ENCODE measurements at regions not wholly inside any gene's neighbourhood (a gene's known extent, or its start where the extent isn't known, plus 50 kb on each side); places are given as distances from the start of the nearest gene placed in this dataset.
"Not testable (repeated sequence)": the region's sequence is repeated elsewhere in the genome, so short reads cannot be mapped to it uniquely, and the experiment has no call there.

GRCh38 chr7:130789436-130789835 is 55.4 kb upstream of the KLF14 start:
- DNase-seq (ENCODE audit: low read depth in 2 of 2): no peak

GRCh38 chr7:130791746-130792145 is 57.7 kb upstream of the KLF14 start:
- DNase-seq (ENCODE audit: low read depth in 2 of 2): no peak

GRCh38 chr7:130793855-130794618 is 60.0 kb upstream of the KLF14 start:
- DNase-seq (ENCODE audit: low read depth in 2 of 2): no peak

- no peak for DNase-seq (ENCODE audit: low read depth in 2 of 2)
Measured at GRCh38 chr7:130794619-130794922, 60.6 kb upstream of the KLF14 start.

GRCh38 chr7:130796425-130796824 is 62.4 kb upstream of the KLF14 start:
- DNase-seq (ENCODE audit: low read depth in 2 of 2): not testable (repeated sequence)

- no peak for DNase-seq (ENCODE audit: low read depth in 2 of 2)
Measured at GRCh38 chr7:130803127-130803526, 69.1 kb upstream of the KLF14 start.

- DNase-seq (ENCODE audit: low read depth in 2 of 2): no peak
Measured at GRCh38 chr7:130804220-130804619, 70.2 kb upstream of the KLF14 start.

GRCh38 chr7:130812819-130813218 is 78.8 kb upstream of the KLF14 start:
- DNase-seq (ENCODE audit: low read depth in 2 of 2): not testable (repeated sequence)

GRCh38 chr7:130814778-130815335 is 80.8 kb upstream of the KLF14 start:
- no peak for DNase-seq (ENCODE audit: low read depth in 2 of 2)

GRCh38 chr7:130818056-130818455 is 84.0 kb upstream of the KLF14 start:
- no peak for DNase-seq (ENCODE audit: low read depth in 2 of 2)

GRCh38 chr7:130821864-130822263 is 87.9 kb upstream of the KLF14 start:
- DNase-seq (ENCODE audit: low read depth in 2 of 2): no peak

GRCh38 chr7:130822642-130823041 is 88.6 kb upstream of the KLF14 start:
- no peak for DNase-seq (ENCODE audit: low read depth in 2 of 2)

GRCh38 chr7:130823060-130823459 is 89.1 kb upstream of the KLF14 start:
- no peak for DNase-seq (ENCODE audit: low read depth in 2 of 2)

GRCh38 chr7:130825819-130826218 is 91.8 kb upstream of the KLF14 start:
- DNase-seq (ENCODE audit: low read depth in 2 of 2): no peak

GRCh38 chr7:130829415-130829814 is 95.4 kb upstream of the KLF14 start:
- DNase-seq (ENCODE audit: low read depth in 2 of 2): no peak

- DNase-seq (ENCODE audit: low read depth in 2 of 2): no peak
Measured at GRCh38 chr7:130831322-130831721, 97.3 kb upstream of the KLF14 start.

GRCh38 chr7:130831817-130832481 is 97.9 kb upstream of the KLF14 start:
- no peak for DNase-seq (ENCODE audit: low read depth in 2 of 2)

- DNase-seq (ENCODE audit: low read depth in 2 of 2): no peak
Measured at GRCh38 chr7:130838738-130839137, 104.7 kb upstream of the KLF14 start.

GRCh38 chr7:130840599-130840998 is 106.6 kb upstream of the KLF14 start:
- no peak for DNase-seq (ENCODE audit: low read depth in 2 of 2)

GRCh38 chr7:130841416-130841815 is 107.4 kb upstream of the KLF14 start:
- no peak for DNase-seq (ENCODE audit: low read depth in 2 of 2)

GRCh38 chr7:130843703-130844102 is 109.7 kb upstream of the KLF14 start:
- no peak for DNase-seq (ENCODE audit: low read depth in 2 of 2)

GRCh38 chr7:130844811-130845580 is 111.0 kb upstream of the KLF14 start:
- no peak for DNase-seq (ENCODE audit: low read depth in 2 of 2)
